H1 (cell line): ENCODE measurements at regions not wholly inside any gene's neighbourhood (a gene's known extent, or its start where the extent isn't known, plus 50 kb on each side); places are given as distances from the start of the nearest gene placed in this dataset.

Source experiments
- CTCF ChIA-PET: fragments of 300-600 bp; sonication (Branson Sonifier 250); formaldehyde crosslinking; loops from one replicate; lab custom pipeline; 2021; ENCODE audit not compliant: partially characterized antibody; lab: Charles Lee
- POLR2A ChIA-PET: fragments of 300-600 bp; sonication (Branson Sonifier 250); formaldehyde crosslinking; loops from one replicate; lab custom pipeline; 2021; ENCODE audit warnings: inconsistent platforms; ENCODE audit not compliant: partially characterized antibody; lab: Charles Lee
- DNase-seq, 2 experiments: peaks; one replicate each; pipeline versions ENCODE4 v3.0.0 to v3.0.0-alpha.2; 2010 to 2022; ENCODE audit warnings: low spot score in 2 of 2, low read depth in 1 of 2, mixed read lengths in 1 of 2
- FAIRE-seq: peaks from 2 replicates; lab custom pipeline; 2011; peaks lifted over from hg19 to GRCh38; lab: Jason Lieb, UNC
- H2AFZ ChIP-seq: 2 replicates; pipeline ENCODE4 v1.8.1; 2012; ENCODE audit warnings: low read length, inconsistent platforms
- H2AK5ac ChIP-seq: 2 replicates; pipeline ENCODE4 v1.6.1; 2013; ENCODE audit warnings: low read depth, low read length
- H2BK120ac ChIP-seq: replicated peaks from 2 replicates; pipeline ENCODE3; 2013; ENCODE audit warnings: low read depth, low read length, inconsistent platforms
- H2BK12ac ChIP-seq: 2 replicates; pipeline ENCODE4 v1.6.1; 2013; ENCODE audit warnings: low read depth, low read length
- H2BK15ac ChIP-seq: 2 replicates; pipeline ENCODE4 v1.6.1; 2013; ENCODE audit warnings: low read length
- H2BK20ac ChIP-seq: 2 replicates; pipeline ENCODE4 v1.6.1; 2013; ENCODE audit warnings: low read length
- H2BK5ac ChIP-seq: 2 replicates; pipeline ENCODE4 v1.6.1; 2013; ENCODE audit warnings: low read depth, low read length
- H3K14ac ChIP-seq: 2 replicates; pipeline ENCODE4 v1.6.1; 2013; ENCODE audit warnings: inconsistent platforms; ENCODE audit not compliant: insufficient read length
- H3K18ac ChIP-seq: 2 replicates; pipeline ENCODE4 v1.6.1; 2013; ENCODE audit warnings: low read length; ENCODE audit errors: extremely low read depth
- H3K23ac ChIP-seq: 2 replicates; pipeline ENCODE4 v1.6.1; 2013; ENCODE audit warnings: inconsistent platforms; ENCODE audit not compliant: insufficient read length
- H3K23me2 ChIP-seq: 2 replicates; pipeline ENCODE4 v1.6.1; 2013; ENCODE audit warnings: low read depth, low read length
- H3K27ac ChIP-seq: 2 replicates; pipeline ENCODE4 v1.6.1; 2011; ENCODE audit warnings: low read depth, low read length, inconsistent platforms
- H3K27me3 ChIP-seq, 4 experiments: replicated peaks in 1 of 4; 1 replicate in 1 of 4; 2 replicates in 3 of 4; pipeline versions ENCODE4 v1.6.1 to v1.8.1; 2011 to 2013; ENCODE audit warnings: low read length in 3 of 4, mild to moderate bottlenecking in 3 of 4, inconsistent platforms in 2 of 4, mixed read lengths in 2 of 4, moderate library complexity in 1 of 4; ENCODE audit not compliant: control insufficient read depth in 3 of 4, insufficient read depth in 3 of 4; ENCODE audit errors: extremely low read depth in 1 of 4
- H3K36me3 ChIP-seq, 4 experiments: 2 replicates each; pipeline versions ENCODE4 v1.6.1 to v1.8.1; 2011 to 2013; ENCODE audit warnings: mild to moderate bottlenecking in 4 of 4, low read length in 3 of 4, moderate library complexity in 2 of 4, control low read depth in 1 of 4, inconsistent platforms in 1 of 4; ENCODE audit not compliant: insufficient read depth in 4 of 4, control insufficient read depth in 2 of 4
- H3K4ac ChIP-seq: replicated peaks from 2 replicates; pipeline ENCODE3; 2013; ENCODE audit warnings: low read length, low read depth, mixed read lengths, inconsistent platforms; ENCODE audit not compliant: insufficient read length
- H3K4me1 ChIP-seq, 4 experiments: replicated peaks in 1 of 4; 1 replicate in 1 of 4; 2 replicates in 3 of 4; pipeline versions ENCODE4 v1.6.1 to v1.8.1; 2011 to 2013; ENCODE audit warnings: low read length in 3 of 4, inconsistent platforms in 2 of 4, mixed read lengths in 1 of 4; ENCODE audit not compliant: insufficient read depth in 4 of 4, control insufficient read depth in 3 of 4
- H3K4me2 ChIP-seq, 2 experiments: 2 replicates each; pipeline versions ENCODE4 v1.6.1 to v1.8.1; 2011 to 2013; ENCODE audit warnings: low read depth in 2 of 2, low read length in 2 of 2, control low read depth in 1 of 2, inconsistent platforms in 1 of 2, mild to moderate bottlenecking in 1 of 2; ENCODE audit not compliant: insufficient read depth in 1 of 2
- H3K4me3 ChIP-seq, 4 experiments: fragments of 200-600, 300-600 bp in 1 of 4; sonication (generic), shearing (Covaris generic), sonication (Bioruptor Twin) in 1 of 4; 2 replicates each; pipeline versions ENCODE4 v1.5.1 to v1.8.1; 2011 to 2016; ENCODE audit warnings: low read length in 4 of 4, low read depth in 3 of 4, control low read depth in 2 of 4, inconsistent platforms in 2 of 4, mild to moderate bottlenecking in 2 of 4, mixed read lengths in 1 of 4, moderate library complexity in 1 of 4; ENCODE audit not compliant: insufficient read depth in 2 of 4; ENCODE audit errors: extremely low read depth in 1 of 4
- H3K56ac ChIP-seq: replicated peaks from 2 replicates; pipeline ENCODE3; 2013; ENCODE audit warnings: low read depth, mild to moderate bottlenecking, mixed read lengths, low read length, inconsistent platforms; ENCODE audit not compliant: insufficient read length
- H3K79me1 ChIP-seq: 2 replicates; pipeline ENCODE4 v1.6.1; 2013; ENCODE audit warnings: low read depth, low read length, control low read depth
- H3K79me2 ChIP-seq, 2 experiments: 2 replicates each; pipeline versions ENCODE4 v1.6.1 to v1.8.1; 2012 to 2013; ENCODE audit warnings: low read length in 2 of 2, mild to moderate bottlenecking in 2 of 2, inconsistent platforms in 1 of 2; ENCODE audit not compliant: insufficient read depth in 2 of 2, control insufficient read depth in 1 of 2
- H3K9ac ChIP-seq, 4 experiments: replicated peaks in 1 of 4; 1 replicate in 1 of 4; 2 replicates in 3 of 4; pipeline versions ENCODE4 v1.6.1 to v1.8.1; 2011 to 2013; ENCODE audit warnings: low read depth in 3 of 4, low read length in 3 of 4, control low read depth in 2 of 4, mild to moderate bottlenecking in 2 of 4, moderate library complexity in 2 of 4, inconsistent platforms in 1 of 4; ENCODE audit errors: extremely low read depth in 1 of 4
- H3K9me3 ChIP-seq, 2 experiments: 2 replicates each; pipeline versions ENCODE4 v1.6.1 to v1.8.1; 2012 to 2013; ENCODE audit warnings: mild to moderate bottlenecking in 2 of 2, moderate library complexity in 2 of 2, control low read depth in 1 of 2, inconsistent platforms in 1 of 2, low read depth in 1 of 2, low read length in 1 of 2, mixed read lengths in 1 of 2; ENCODE audit not compliant: insufficient read depth in 2 of 2
- H4K20me1 ChIP-seq, 2 experiments: replicated peaks in 1 of 2; 2 replicates each; pipeline versions ENCODE3 to v1.8.1; 2011 to 2013; ENCODE audit warnings: inconsistent platforms in 2 of 2, low read length in 2 of 2, mild to moderate bottlenecking in 1 of 2; ENCODE audit not compliant: insufficient read depth in 2 of 2, control insufficient read depth in 1 of 2
- H4K5ac ChIP-seq: 2 replicates; pipeline ENCODE4 v1.6.1; 2013; ENCODE audit warnings: low read length, low read depth, mixed read lengths, inconsistent platforms; ENCODE audit not compliant: insufficient read length
- H4K8ac ChIP-seq: 2 replicates; pipeline ENCODE4 v1.8.0; 2013; ENCODE audit warnings: mild to moderate bottlenecking, moderate library complexity, low read length, inconsistent platforms; ENCODE audit not compliant: insufficient read depth; ENCODE audit errors: extremely low read depth
- H4K91ac ChIP-seq: replicated peaks from 2 replicates; pipeline ENCODE3; 2013; ENCODE audit warnings: low read length, mixed read lengths, inconsistent platforms; ENCODE audit not compliant: insufficient read length
- SIX5 ChIP-seq: IDR thresholded peaks from 2 replicates; pipeline ENCODE4 v1.6.1; 2011; ENCODE audit warnings: mild to moderate bottlenecking, low read depth, low read length
- WGBS, 2 experiments: shearing (Covaris generic) in 1 of 2; methylation state at CpG; one replicate each; pipeline versions ENCODE4 v1.1.6 to v1.1.7; 2013 to 2015; ENCODE audit warnings: low lambda C conversion rate in 2 of 2, mixed read lengths in 2 of 2, inconsistent platforms in 1 of 2, low coverage in 1 of 2, missing lambda C conversion rate in 1 of 2; ENCODE audit not compliant: insufficient replicate concordance in 2 of 2, insufficient coverage in 1 of 2, insufficient read length in 1 of 2; ENCODE audit errors: extremely low coverage in 1 of 2, missing lambda C conversion rate in 1 of 2; 5-methylcytosine and 5-hydroxymethylcytosine counted together

GRCh38 chr10:78361031-78361430 lies 327.4 kb downstream of the RPS24 start:
- Histone ChIP-seq H3K23me2 (no peaks in the 10 kb centered on the region), H4K91ac (no peak overlapping the region), H2AFZ (no peak overlapping the region), H2AK5ac (no peak overlapping the region), H2BK15ac (0 out of 2 replicates have a peak overlapping the region, but pooled peaks have one; percentile 2), H3K4me3 (no peak overlapping the region), H2BK12ac (no peak overlapping the region), H4K20me1 (no peaks in the 10 kb centered on the region), H3K4me2 (no peak overlapping the region), H2BK120ac (no peak overlapping the region), H4K5ac (no peak overlapping the region), H4K8ac (no peak overlapping the region), H3K79me2 (no peaks in the 10 kb centered on the region), H3K27me3 (no peaks in the 10 kb centered on the region), H3K36me3 (no peaks in the 10 kb centered on the region), H3K18ac (no peak overlapping the region), H3K23ac (no peak overlapping the region), H3K9me3 (no peaks in the 10 kb centered on the region), H3K27ac (no peak overlapping the region), H3K56ac (no peak overlapping the region), H2BK5ac (no peak overlapping the region), H3K79me1 (no peaks in the 10 kb centered on the region), H3K14ac (no peak overlapping the region), H3K4ac (no peak overlapping the region), H2BK20ac (no peak overlapping the region), H3K9ac (no peak overlapping the region), H3K4me1 (peaks cover 2 to 13% (median 12%) of the 10 kb centered on the region in 4 experiments; a peak in 6 of 7 replicates)
- DNase-seq (no peak), FAIRE-seq (no peak)
- ChIA-PET POLR2A (interaction anchor here (0.8 to 1.0 kb wide), 2 partner anchors 10 to 325 kb away, joined by 3 read pairs; no protein-coding TSS in a partner anchor), CTCF (interaction anchor here (1.1 to 2.2 kb wide), 6 partner anchors 11 to 199 kb away, joined by 3 to 10 read pairs (median 4); no protein-coding TSS in a partner anchor)
- WGBS, 2 experiments: 90% methylated on average over 3 of the region's 3 CpGs; no CpG with 5 or more reads in 1 of the 2 experiments
- TF ChIP-seq SIX5: no peak
